GM12865 (cell line): ENCODE measurements at regions not wholly inside any gene's neighbourhood (a gene's known extent, or its start where the extent isn't known, plus 50 kb on each side); places are given as distances from the start of the nearest gene placed in this dataset.

Experiments used
- DNase-seq: peaks from one replicate; pipeline ENCODE4 v3.0.0; 2010; ENCODE audit warnings: low read depth
- H3K4me3 ChIP-seq: 2 replicates; pipeline ENCODE4 v1.5.1; 2011; ENCODE audit warnings: mild to moderate bottlenecking, low read depth, low read length, control low read depth
- TF ChIP-seq, protein P1 (sequence below): IDR thresholded peaks from 2 replicates; pipeline ENCODE4 v1.5.1; 2011; ENCODE audit warnings: low read length, control low read depth, low read depth, inconsistent platforms; ENCODE audit not compliant: insufficient read depth; ENCODE audit errors: missing control alignments

DNA sequence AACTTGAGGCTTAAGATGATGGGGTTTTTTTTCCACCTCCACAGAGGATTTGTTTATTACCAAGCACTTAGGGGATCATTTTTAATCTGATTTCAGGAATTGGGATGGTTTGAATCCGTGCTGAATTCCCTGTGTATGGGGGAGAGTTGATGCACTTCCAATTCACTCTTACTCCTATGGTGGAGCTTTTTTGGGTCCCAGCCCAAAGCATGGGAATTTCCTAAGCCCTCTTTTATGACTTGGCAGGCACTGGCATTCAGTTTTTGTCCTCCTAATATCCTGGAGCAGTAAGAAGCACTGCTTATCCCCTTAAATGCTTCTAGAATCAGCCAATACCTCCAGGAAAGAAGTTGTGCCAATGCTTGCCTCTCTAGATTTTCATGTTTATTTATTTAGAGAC is 78.7 kb downstream of the HYCC1 start:
- H3K4me3 ChIP-seq = no peak overlapping the region
- no peak for DNase-seq
- TF ChIP-seq, protein P1, sequence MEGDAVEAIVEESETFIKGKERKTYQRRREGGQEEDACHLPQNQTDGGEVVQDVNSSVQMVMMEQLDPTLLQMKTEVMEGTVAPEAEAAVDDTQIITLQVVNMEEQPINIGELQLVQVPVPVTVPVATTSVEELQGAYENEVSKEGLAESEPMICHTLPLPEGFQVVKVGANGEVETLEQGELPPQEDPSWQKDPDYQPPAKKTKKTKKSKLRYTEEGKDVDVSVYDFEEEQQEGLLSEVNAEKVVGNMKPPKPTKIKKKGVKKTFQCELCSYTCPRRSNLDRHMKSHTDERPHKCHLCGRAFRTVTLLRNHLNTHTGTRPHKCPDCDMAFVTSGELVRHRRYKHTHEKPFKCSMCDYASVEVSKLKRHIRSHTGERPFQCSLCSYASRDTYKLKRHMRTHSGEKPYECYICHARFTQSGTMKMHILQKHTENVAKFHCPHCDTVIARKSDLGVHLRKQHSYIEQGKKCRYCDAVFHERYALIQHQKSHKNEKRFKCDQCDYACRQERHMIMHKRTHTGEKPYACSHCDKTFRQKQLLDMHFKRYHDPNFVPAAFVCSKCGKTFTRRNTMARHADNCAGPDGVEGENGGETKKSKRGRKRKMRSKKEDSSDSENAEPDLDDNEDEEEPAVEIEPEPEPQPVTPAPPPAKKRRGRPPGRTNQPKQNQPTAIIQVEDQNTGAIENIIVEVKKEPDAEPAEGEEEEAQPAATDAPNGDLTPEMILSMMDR = no peak

DNA sequence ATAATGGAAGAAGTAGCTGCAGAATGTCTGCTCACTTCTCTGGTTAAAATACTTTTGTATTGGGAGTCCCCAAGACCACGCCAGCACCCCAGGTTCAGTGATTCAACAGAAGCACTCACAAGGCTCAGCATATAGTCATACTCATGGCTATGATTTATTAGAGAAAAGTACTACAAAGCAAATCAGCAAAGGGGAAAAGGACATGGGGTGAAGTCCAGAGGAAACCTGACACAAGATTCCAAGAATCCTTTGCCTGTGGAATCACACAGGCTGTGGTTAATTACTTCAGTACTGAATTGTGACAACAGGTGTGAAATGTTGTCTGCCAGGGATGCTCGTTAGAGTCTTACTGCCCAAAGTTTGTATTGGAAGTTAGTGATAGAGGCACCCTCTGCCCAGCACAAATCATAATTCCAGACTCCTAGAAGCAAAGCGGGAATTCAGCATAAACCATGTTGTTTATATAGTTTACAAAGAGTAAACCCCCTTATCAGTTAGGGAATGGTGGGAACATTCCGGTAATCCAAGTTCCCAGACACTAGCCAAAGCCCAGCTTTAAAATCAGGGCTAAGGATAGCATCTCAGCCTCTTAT is 79.4 kb downstream of the HYCC1 start:
- TF ChIP-seq, protein P1 = no peak
- DNase-seq = no peak
- H3K4me3 ChIP-seq = no peak overlapping the region

GRCh38 chr7:22934023-22934422 is 79.9 kb downstream of the HYCC1 start:
- no peak for DNase-seq
- no peak overlapping the region for H3K4me3 ChIP-seq
- TF ChIP-seq, protein P1 = no peak

GRCh38 chr7:22932896-22933295 is 81.0 kb downstream of the HYCC1 start:
- TF ChIP-seq, protein P1 = no peak

DNA sequence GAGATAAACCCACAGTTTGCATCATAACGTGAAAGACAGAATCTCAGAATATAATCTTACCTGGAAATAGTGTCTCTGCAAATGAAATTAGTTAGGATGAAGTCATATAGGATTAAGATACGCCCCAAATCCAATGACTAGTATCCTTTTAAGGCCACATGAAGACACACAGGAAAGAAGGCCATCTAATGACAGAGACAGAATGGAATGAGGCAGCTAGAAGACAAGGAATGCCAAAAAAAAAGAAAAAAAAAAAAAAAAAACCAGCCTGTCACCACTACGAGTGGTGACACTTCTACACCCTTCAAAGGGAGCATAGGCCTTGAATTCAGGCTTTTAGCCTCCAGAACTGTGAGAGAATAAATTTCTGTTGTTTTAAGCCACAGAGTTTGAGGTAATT is 82.9 kb downstream of the HYCC1 start:
- no peak overlapping the region for H3K4me3 ChIP-seq
- TF ChIP-seq, protein P1 = no peak
- no peak for DNase-seq

More at GRCh38 chr7:22932896-22933295, 81.0 kb downstream of the HYCC1 start:
- no peak overlapping the region for H3K4me3 ChIP-seq
- no peak for DNase-seq

- no peak for DNase-seq
- no peak overlapping the region for H3K4me3 ChIP-seq
- TF ChIP-seq, protein P1 = no peak
These were observed 91.6 kb downstream of the HYCC1 start for GRCh38 chr7:22922307-22922706.
